ENCODE measurements at regions not wholly inside any gene's neighbourhood (a gene's known extent, or its start where the extent isn't known, plus 50 kb on each side); places are given as distances from the start of the nearest gene placed in this dataset.
"Not testable (repeated sequence)": the region's sequence is repeated elsewhere in the genome, so short reads cannot be mapped to it uniquely, and the experiment has no call there.

GRCh38 chr1:172931761-172932160, 119.0 kb downstream of the TNFSF18 start:
- DNase-seq: no peak

- DNase-seq: no peak
These were observed 117.8 kb downstream of the TNFSF18 start for GRCh38 chr1:172932981-172933380.

- no peak for DNase-seq
These were observed 116.4 kb downstream of the TNFSF18 start for GRCh38 chr1:172934417-172934762.

GRCh38 chr1:172935062-172935592, 115.6 kb downstream of the TNFSF18 start:
- DNase-seq: no peak

DNA sequence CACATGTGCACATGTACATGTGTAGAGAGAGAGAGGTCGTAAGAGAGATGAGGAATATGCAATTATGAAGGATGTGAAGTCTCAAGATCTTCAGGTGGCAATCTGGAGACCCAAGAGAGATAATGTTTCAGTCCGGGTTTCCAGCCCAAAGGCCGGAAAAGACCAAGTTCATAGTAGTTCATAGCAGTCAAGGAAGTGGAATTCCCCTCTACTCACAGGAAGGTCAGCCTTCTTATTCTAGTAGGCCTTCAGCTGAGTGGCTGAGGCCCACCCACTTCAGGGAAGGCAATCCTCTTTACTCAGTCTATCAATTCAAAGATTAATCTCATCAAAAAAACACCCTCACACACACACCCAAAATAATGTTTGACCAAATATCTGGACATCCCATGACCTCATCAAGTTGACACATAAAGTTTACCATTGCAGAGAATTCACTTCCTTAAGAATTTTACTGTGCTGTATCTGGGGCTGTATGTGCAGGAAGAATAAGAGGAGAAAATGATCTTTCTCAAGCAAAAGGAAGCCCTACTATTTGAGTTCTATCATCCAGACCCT, 114.6 kb downstream of the TNFSF18 start:
- no peak for DNase-seq

DNA sequence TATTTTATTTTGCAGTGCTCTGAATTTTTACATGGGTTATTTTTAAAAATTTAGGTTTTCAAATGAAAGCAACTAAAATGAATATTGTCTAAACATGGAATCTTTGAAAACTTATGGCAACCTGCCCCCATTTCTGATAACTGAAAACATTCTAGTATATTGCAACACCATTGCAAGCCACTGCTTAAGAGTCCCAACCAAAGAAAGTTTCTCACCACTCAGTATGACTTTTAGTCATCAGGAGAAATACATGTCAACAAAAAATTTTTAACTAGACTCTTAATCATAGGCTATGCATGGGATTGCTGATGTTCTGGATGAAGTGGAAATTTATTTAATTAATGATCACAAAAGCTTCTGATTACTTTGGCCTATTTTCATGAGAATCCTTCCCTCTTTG, 112.1 kb downstream of the TNFSF18 start:
- no peak for DNase-seq

GRCh38 chr1:172939475-172939874, 111.3 kb downstream of the TNFSF18 start:
- no peak for DNase-seq

DNA sequence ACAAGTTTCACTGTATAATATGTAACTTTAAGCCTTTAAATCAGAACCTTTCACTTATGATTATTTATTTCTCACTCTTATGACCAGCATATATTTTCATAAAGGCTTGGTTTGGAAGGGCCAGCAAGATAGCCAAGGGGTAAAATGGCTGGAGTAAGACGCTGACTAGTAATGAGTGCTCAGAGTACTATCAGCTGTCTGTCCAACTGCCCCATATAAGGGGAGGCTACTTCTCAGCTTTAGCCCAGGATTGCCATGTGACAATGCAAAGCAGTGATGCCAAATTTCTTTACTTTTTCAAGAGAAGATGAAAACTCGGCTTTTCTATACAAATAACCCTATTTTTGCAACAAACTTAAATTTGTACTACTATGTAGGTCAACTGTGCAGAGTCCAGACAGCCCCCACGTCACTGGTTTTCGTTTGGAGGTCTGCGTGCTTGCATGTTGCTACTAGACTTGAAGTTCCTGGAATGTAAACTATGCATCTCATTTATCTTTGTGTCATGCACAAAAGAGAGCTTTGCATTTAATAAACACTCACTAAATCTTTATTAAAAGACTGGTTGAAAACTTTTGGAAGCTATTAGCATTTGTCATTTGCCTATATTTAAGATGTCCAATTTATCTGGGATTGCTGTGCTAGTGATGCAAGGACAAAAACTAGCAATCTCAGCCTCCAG, 110.4 kb downstream of the TNFSF18 start:
- no peak for DNase-seq

GRCh38 chr1:172941471-172941870, 109.3 kb downstream of the TNFSF18 start:
- no peak for DNase-seq

- no peak for DNase-seq
These were observed 108.8 kb downstream of the TNFSF18 start for GRCh38 chr1:172941945-172942344.

- DNase-seq: not testable (repeated sequence)
These were observed 107.6 kb downstream of the TNFSF18 start for GRCh38 chr1:172943138-172943537.

- no peak for DNase-seq
These were observed 105.8 kb downstream of the TNFSF18 start for GRCh38 chr1:172944931-172945330.

DNA sequence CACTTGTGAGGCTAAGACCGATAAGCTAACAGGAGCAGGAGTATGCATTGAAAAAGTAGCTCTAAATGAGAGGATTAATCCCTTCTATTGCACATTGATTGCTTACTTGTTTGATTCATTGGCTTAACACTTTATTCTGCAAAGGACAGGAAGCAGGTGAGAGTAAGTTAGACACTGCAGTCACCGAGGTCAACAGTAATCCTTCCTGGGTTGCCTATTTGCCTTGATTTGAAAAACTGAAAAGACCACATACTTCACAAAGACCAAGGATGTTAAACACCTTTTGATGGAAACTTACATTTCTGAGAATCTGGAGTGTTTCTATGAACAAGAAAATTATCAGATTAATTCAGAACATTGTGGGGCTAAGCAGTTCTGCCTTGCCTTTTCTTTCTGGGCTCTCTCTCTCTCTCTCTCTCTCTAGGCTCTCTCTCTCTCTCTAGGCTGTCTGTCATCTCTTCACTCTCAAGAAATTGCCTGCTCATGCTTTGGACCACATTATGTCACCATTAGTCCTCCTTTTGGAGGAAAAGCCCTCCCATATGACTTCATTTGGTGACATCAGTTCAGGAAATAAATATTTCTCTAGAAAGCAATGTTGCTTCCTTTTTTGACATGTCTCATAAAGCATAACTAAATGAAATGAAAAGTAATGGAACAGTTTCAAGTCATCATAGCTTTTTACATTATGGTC, 103.8 kb downstream of the TNFSF18 start:
- DNase-seq: no peak

GRCh38 chr1:172948457-172948856, 102.3 kb downstream of the TNFSF18 start:
- no peak for DNase-seq

- no peak for DNase-seq
These were observed 101.6 kb downstream of the TNFSF18 start for GRCh38 chr1:172949096-172949495.

GRCh38 chr1:172950528-172950927, 100.2 kb downstream of the TNFSF18 start:
- DNase-seq: no peak

- no peak for DNase-seq
These were observed 98.9 kb downstream of the TNFSF18 start for GRCh38 chr1:172951730-172952365.

DNA sequence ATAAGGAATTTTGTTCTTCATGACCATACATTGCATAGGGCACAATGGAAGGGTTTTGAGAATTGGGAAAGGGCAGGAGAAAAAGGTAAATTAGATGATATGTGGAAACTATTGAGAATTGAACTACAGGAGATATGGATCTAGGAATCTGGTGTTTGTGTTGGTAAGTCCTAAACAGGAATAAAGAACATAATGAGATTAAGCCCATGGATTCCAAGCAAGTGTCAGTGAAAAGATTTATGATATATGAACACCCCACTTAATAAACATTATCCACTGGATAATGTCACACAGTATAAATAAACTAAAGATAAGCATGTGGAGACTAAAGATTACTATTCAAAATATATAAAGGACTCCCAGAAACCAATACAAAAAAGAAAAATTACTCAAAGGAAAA, 98.2 kb downstream of the TNFSF18 start:
- DNase-seq: no peak

DNA sequence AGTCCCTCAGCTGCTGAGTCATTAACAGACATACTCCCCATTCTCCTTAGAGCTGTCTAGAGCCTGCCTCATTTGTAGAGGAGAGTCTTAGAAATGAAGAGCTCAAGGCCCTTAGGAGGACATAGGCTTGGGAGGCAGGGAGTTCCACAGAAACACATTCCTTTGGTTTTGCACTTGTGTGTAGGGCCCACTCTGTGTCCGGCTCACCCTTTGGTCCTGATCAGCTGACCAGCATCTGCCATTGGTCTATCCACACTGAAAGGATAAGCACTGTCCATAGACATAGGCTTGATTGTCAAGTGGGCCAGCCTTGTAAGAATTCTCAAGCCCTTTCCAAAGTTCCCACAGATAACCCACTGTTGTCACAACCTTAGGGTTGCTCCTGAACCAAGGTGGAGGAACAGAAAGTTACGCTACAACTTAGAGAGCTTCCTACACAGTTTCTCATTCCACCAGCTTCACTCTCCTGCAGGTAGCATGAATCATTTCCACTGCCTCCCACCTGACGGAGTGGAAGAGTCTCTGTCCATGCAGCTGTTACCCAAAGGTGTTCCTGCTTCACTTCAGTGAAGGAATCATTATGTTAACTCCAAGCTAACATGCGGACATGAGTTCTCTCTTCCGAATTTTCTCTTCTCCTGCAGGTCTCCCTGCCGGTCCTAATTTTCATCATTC, 96.1 kb downstream of the TNFSF18 start:
- DNase-seq: no peak

- DNase-seq: no peak
These were observed 95.5 kb downstream of the TNFSF18 start for GRCh38 chr1:172955161-172955815.

- no peak for DNase-seq
These were observed 93.9 kb downstream of the TNFSF18 start for GRCh38 chr1:172956871-172957270.

DNA sequence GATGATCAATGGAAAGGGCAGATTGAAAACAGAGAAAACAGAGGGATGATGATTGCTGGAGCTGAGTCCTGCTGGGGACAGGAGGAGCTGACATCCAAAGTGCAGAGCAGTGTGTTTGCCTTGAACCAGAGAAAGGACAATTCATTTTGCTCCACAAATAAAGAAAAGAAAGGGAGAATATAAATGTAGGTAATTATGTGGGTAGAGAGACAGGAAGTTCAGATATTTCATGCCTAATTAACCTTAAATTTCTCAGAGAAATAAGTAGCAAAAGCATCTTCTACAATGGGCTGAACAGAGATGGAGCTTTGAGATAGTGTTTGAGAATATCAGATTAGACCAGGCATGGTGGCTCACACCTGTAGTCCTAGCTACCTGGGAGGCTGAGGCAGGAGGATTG, 93.2 kb downstream of the TNFSF18 start:
- no peak for DNase-seq

DNA sequence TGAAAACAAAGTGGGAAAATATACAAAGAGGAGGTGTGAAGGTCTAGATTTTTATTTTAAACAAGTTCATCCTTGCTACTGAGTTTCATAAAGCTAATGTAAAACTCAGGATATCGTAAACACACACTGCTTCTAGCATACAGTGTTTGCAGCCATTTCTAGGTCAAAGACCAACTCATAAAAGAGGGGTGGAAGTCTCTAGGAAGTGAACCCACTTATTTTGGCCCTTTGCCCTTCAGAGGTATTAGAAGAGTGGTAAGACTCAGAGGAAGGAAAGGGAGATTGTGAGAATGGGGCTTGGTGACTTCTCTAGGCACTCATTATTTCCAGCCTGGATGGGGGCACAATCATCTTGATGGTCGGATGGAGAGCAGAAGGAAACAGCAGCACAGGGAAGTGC, 91.2 kb downstream of the TNFSF18 start:
- no peak for DNase-seq
